ENCODE measurements at regions not wholly inside any gene's neighbourhood (a gene's known extent, or its start where the extent isn't known, plus 50 kb on each side); places are given as distances from the start of the nearest gene placed in this dataset.

GRCh38 chr15:35693886-35694285 lies 147.9 kb upstream of the DPH6 start:
- no peaks in the 10 kb centered on the region for H3K4me1 ChIP-seq (ENCODE audit: control insufficient read depth, insufficient read depth, low read length)
- POLR2A ChIA-PET = no interaction called here

More at GRCh38 chr15:35693886-35694285, 147.9 kb upstream of the DPH6 start:
- Histone ChIP-seq H3K9me3 (ENCODE audit: control insufficient read depth, insufficient read depth, low read depth, low read length) (no peaks in the 10 kb centered on the region), H3K4me3 (ENCODE audit: low read depth, low read length) (no peak overlapping the region), H3K36me3 (ENCODE audit: control insufficient read depth in 2 of 2, insufficient read depth in 1 of 2, low read length in 2 of 2) (no peaks in the 10 kb centered on the region), H3K27ac (ENCODE audit: extremely low read depth, low read depth, low read length) (no peak overlapping the region)
- no peak for TF ChIP-seq ZNF449 (tag by site-specific recombination; IDR thresholded peaks at IDR 0.05)
- no peak for TF ChIP-seq ZNF626 (tag by site-specific recombination; IDR thresholded peaks at IDR 0.05)
- no peak for TF ChIP-seq SETDB1 (IDR thresholded peaks at IDR 0.05; ENCODE audit: insufficient read length, low read length)
- no peak for TF ChIP-seq ZBTB10 (tag by site-specific recombination; IDR thresholded peaks at IDR 0.05)
- no peak for TF ChIP-seq PRDM4 (tag by site-specific recombination; IDR thresholded peaks at IDR 0.05)
- no peak for TF ChIP-seq ZNF2 (tag by site-specific recombination; IDR thresholded peaks at IDR 0.05)
- no peak for TF ChIP-seq ZNF544 (tag by site-specific recombination; IDR thresholded peaks at IDR 0.05)
- TF ChIP-seq ZNF660 (tag by site-specific recombination; IDR thresholded peaks at IDR 0.05) = no peak
- TF ChIP-seq GFI1B (tag by site-specific recombination; IDR thresholded peaks at IDR 0.05) = no peak
- TF ChIP-seq REPIN1 (tag by site-specific recombination; IDR thresholded peaks at IDR 0.05; ENCODE audit: low read depth) = no peak
- TF ChIP-seq RBAK (tag by site-specific recombination; IDR thresholded peaks at IDR 0.05) = no peak
- TF ChIP-seq SCRT2 (tag by site-specific recombination; IDR thresholded peaks at IDR 0.05) = no peak
- no peak for TF ChIP-seq ZNF248 (tag by site-specific recombination; IDR thresholded peaks at IDR 0.05)
- TF ChIP-seq PRDM6 (tag by site-specific recombination; IDR thresholded peaks at IDR 0.05) = no peak
- no peak for TF ChIP-seq GLI4 (tag by site-specific recombination; IDR thresholded peaks at IDR 0.05)
- TF ChIP-seq ZNF670 (tag by site-specific recombination; IDR thresholded peaks at IDR 0.05; ENCODE audit: low read depth) = no peak
- TF ChIP-seq ZNF704 (tag by site-specific recombination; IDR thresholded peaks at IDR 0.05) = no peak
- no peak for TF ChIP-seq ZNF830 (tag by site-specific recombination; IDR thresholded peaks at IDR 0.05; ENCODE audit: low read depth)
- CTCF ChIA-PET = no interaction called here

Measured in HEK293 (cell line).